CD14-positive monocyte (primary cell): ENCODE measurements at regions not wholly inside any gene's neighbourhood (a gene's known extent, or its start where the extent isn't known, plus 50 kb on each side); places are given as distances from the start of the nearest gene placed in this dataset.

Source experiments
- DNase-seq, 3 donors: peaks; one replicate each; pipeline ENCODE4 v3.0.0-alpha.2; 2011 to 2022
- H2AFZ ChIP-seq: 2 replicates; pipeline ENCODE4 v1.6.0; 2012; ENCODE audit warnings: mild to moderate bottlenecking, low read depth, low read length, inconsistent platforms; ENCODE audit not compliant: insufficient read depth, poor library complexity, severe bottlenecking
- H3K27ac ChIP-seq, 2 donors: 1 replicate in 1 of 2; 2 replicates in 1 of 2; pipeline ENCODE4 v1.5.1; 2012 to 2013; ENCODE audit warnings: low read length in 2 of 2, control low read depth in 1 of 2, inconsistent platforms in 1 of 2, low read depth in 1 of 2, mild to moderate bottlenecking in 1 of 2
- H3K27me3 ChIP-seq, 2 donors: one replicate each; pipeline versions ENCODE4 v1.6.0 to v1.6.1; 2011 to 2013; ENCODE audit warnings: low read length in 2 of 2; ENCODE audit not compliant: control insufficient read depth in 2 of 2, insufficient read depth in 2 of 2
- H3K36me3 ChIP-seq, 2 donors: replicated peaks in 1 of 2; 1 replicate in 1 of 2; 2 replicates in 1 of 2; pipeline versions ENCODE4 v1.5.1 to v1.6.1; 2012 to 2013; ENCODE audit warnings: low read length in 2 of 2, control low read depth in 1 of 2, inconsistent platforms in 1 of 2, mild to moderate bottlenecking in 1 of 2; ENCODE audit not compliant: insufficient read depth in 2 of 2, control insufficient read depth in 1 of 2
- H3K4me1 ChIP-seq, 2 donors: 1 replicate in 1 of 2; 2 replicates in 1 of 2; pipeline versions ENCODE4 v1.5.1 to v1.6.1; 2012 to 2013; ENCODE audit warnings: low read length in 2 of 2, control low read depth in 1 of 2, inconsistent platforms in 1 of 2, mild to moderate bottlenecking in 1 of 2, moderate library complexity in 1 of 2; ENCODE audit not compliant: insufficient read depth in 2 of 2, control insufficient read depth in 1 of 2
- H3K4me2 ChIP-seq: replicated peaks from 2 replicates; pipeline ENCODE3; 2012; ENCODE audit warnings: low read length, moderate library complexity, mild to moderate bottlenecking; ENCODE audit not compliant: poor library complexity, severe bottlenecking; ENCODE audit errors: extremely low read depth
- H3K4me3 ChIP-seq, 3 experiments: fragments of 200-600 bp in 1 of 3; sonication (generic) in 1 of 3; replicated peaks in 1 of 3; 1 replicate in 2 of 3; 2 replicates in 1 of 3; pipeline ENCODE4 v1.5.1; 2011 to 2013; ENCODE audit warnings: low read length in 3 of 3, mild to moderate bottlenecking in 3 of 3, control low read depth in 2 of 3, low read depth in 2 of 3, inconsistent platforms in 1 of 3, moderate library complexity in 1 of 3
- H3K79me2 ChIP-seq: 2 replicates; pipeline ENCODE4 v1.6.0; 2012; ENCODE audit warnings: mild to moderate bottlenecking, control low read depth, inconsistent platforms, low read length, moderate library complexity; ENCODE audit not compliant: insufficient read depth
- H3K9ac ChIP-seq: 2 replicates; pipeline ENCODE4 v1.6.0; 2017; ENCODE audit warnings: low read length, mild to moderate bottlenecking; ENCODE audit not compliant: insufficient read depth, poor library complexity, severe bottlenecking
- H3K9me3 ChIP-seq, 2 donors: replicated peaks in 1 of 2; 1 replicate in 1 of 2; 2 replicates in 1 of 2; pipeline versions ENCODE4 v1.5.1 to v1.6.1; 2012 to 2013; ENCODE audit warnings: low read length in 2 of 2, control low read depth in 1 of 2; ENCODE audit not compliant: control insufficient read depth in 1 of 2, insufficient read depth in 1 of 2
- H4K20me1 ChIP-seq: 2 replicates; pipeline ENCODE4 v1.6.0; 2012; ENCODE audit warnings: mild to moderate bottlenecking, low read length, control low read depth, moderate library complexity; ENCODE audit not compliant: insufficient read depth
- H3K27ac Mint-ChIP-seq, 7 donors: one replicate each; pipeline ENCODE4 v1.8.0; 2020; ENCODE audit warnings: mild to moderate bottlenecking in 7 of 7, mixed read lengths in 7 of 7, moderate library complexity in 6 of 7, inconsistent platforms in 2 of 7
- H3K27me3 Mint-ChIP-seq, 3 donors: one replicate each; pipeline ENCODE4 v1.8.0; 2021 to 2022; ENCODE audit warnings: low read depth in 3 of 3, mild to moderate bottlenecking in 3 of 3, mixed read lengths in 3 of 3, moderate library complexity in 3 of 3, inconsistent platforms in 1 of 3
- H3K36me3 Mint-ChIP-seq, 2 donors: one replicate each; pipeline ENCODE4 v1.8.0; 2020; ENCODE audit warnings: mixed read lengths in 2 of 2, inconsistent platforms in 1 of 2, mild to moderate bottlenecking in 1 of 2
- H3K4me1 Mint-ChIP-seq: one replicate; pipeline ENCODE4 v1.8.0; 2020; ENCODE audit warnings: mild to moderate bottlenecking, mixed read lengths
- H3K4me3 Mint-ChIP-seq, 2 donors: one replicate each; pipeline ENCODE4 v1.8.0; 2020; ENCODE audit warnings: mild to moderate bottlenecking in 2 of 2, mixed read lengths in 2 of 2, moderate library complexity in 1 of 2
- H3K9me3 Mint-ChIP-seq, 7 donors: one replicate each; pipeline ENCODE4 v1.8.0; 2020 to 2022; ENCODE audit warnings: mixed read lengths in 7 of 7, mild to moderate bottlenecking in 6 of 7, moderate library complexity in 6 of 7, inconsistent platforms in 2 of 7
- CTCF ChIP-seq: fragments of 200-600 bp; IDR thresholded peaks from one replicate; pipeline ENCODE4 v1.8.0; 2022; ENCODE audit warnings: antibody characterized with exemption, mild to moderate bottlenecking
- WGBS: methylation state at CpG from one replicate; pipeline ENCODE4 v1.1.5; 2013; ENCODE audit warnings: missing lambda C conversion rate; ENCODE audit not compliant: insufficient coverage; 5-methylcytosine and 5-hydroxymethylcytosine counted together
- intact Hi-C, 2 donors: fragments of 100-400 bp; cut with micrococcal nuclease; formaldehyde crosslinking; loops; one replicate each; pipeline versions ENCODE4 v1.15.0 to v1.15.1; 2023

GRCh38 chr13:67946131-67946530 lies 716.0 kb upstream of the PCDH9 start:
- Mint-ChIP-seq H3K4me1 (no peaks in the 10 kb centered on the region), H3K9me3 (peaks cover 0 to 2% (median 0%) of the 10 kb centered on the region in 7 donors), H3K36me3 (no peaks in the 10 kb centered on the region), H3K27me3 (no peaks in the 10 kb centered on the region), H3K4me3 (no peak overlapping the region), H3K27ac (no peak overlapping the region)
- Histone ChIP-seq H2AFZ (no peak overlapping the region), H3K27me3 (no peaks in the 10 kb centered on the region), H4K20me1 (no peaks in the 10 kb centered on the region), H3K9ac (no peak overlapping the region), H3K4me2 (no peak overlapping the region), H3K79me2 (no peaks in the 10 kb centered on the region), H3K36me3 (no peaks in the 10 kb centered on the region), H3K4me1 (no peaks in the 10 kb centered on the region), H3K9me3 (no peaks in the 10 kb centered on the region), H3K4me3 (no peak overlapping the region), H3K27ac (no peak overlapping the region)
- intact Hi-C loops = no loop called here
- no peak for DNase-seq
- WGBS = no CpG with 5 or more reads among the region's 4 CpGs
- TF ChIP-seq CTCF = no peak

- Mint-ChIP-seq H3K27ac (no peak overlapping the region), H3K36me3 (no peaks in the 10 kb centered on the region), H3K9me3 (peaks cover 0 to 2% (median 0%) of the 10 kb centered on the region in 7 donors), H3K4me3 (no peak overlapping the region), H3K4me1 (no peaks in the 10 kb centered on the region), H3K27me3 (no peaks in the 10 kb centered on the region)
- Histone ChIP-seq H3K9ac (no peak overlapping the region), H3K36me3 (no peaks in the 10 kb centered on the region), H4K20me1 (no peaks in the 10 kb centered on the region), H3K4me3 (no peak overlapping the region), H2AFZ (no peak overlapping the region), H3K27me3 (no peaks in the 10 kb centered on the region), H3K79me2 (no peaks in the 10 kb centered on the region), H3K9me3 (no peaks in the 10 kb centered on the region), H3K4me2 (no peak overlapping the region), H3K4me1 (no peaks in the 10 kb centered on the region), H3K27ac (no peak overlapping the region)
- no peak for TF ChIP-seq CTCF
- no peak for DNase-seq
- intact Hi-C loops = no loop called here
- no CpG with 5 or more reads among the region's 4 CpGs for WGBS
Measured at GRCh38 chr13:67943116-67943515, 713.0 kb upstream of the PCDH9 start.
